ENCODE measurements at regions not wholly inside any gene's neighbourhood (a gene's known extent, or its start where the extent isn't known, plus 50 kb on each side); places are given as distances from the start of the nearest gene placed in this dataset.
"Not testable (repeated sequence)": the region's sequence is repeated elsewhere in the genome, so short reads cannot be mapped to it uniquely, and the experiment has no call there.

GRCh38 chrY:18271126-18271525 is 245.5 kb downstream of the CDY2A start:
- not testable (repeated sequence) for H3K27me3 Mint-ChIP-seq, H3K4me3 Mint-ChIP-seq, H3K4me1 Mint-ChIP-seq, H3K9me3 Mint-ChIP-seq, H3K36me3 Mint-ChIP-seq, H3K27ac Mint-ChIP-seq, ATAC-seq

DNA sequence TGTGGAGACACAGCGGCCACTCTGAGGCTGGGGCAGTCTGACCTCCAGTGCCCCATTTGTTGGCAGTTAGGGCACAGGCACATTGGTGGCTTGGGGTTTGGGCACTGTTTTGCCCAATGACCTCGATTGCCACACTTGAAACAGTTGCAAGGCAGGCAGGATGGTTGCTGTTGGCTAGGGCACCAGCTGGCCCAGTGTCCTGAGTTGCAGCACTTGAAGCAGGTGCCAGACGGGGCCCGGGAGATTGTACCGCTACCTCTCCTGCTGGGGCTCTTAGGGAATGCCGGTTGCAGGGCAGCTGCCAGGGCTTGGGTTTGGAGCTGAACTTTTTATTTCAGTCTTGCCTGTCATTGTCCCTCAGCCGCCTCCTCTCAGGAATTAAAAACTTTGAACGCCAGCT is 252.2 kb upstream of the HSFY1 start:
- H3K27me3 Mint-ChIP-seq: not testable (repeated sequence)

GRCh38 chrY:18298461-18298860 is 248.1 kb upstream of the HSFY1 start:
- not testable (repeated sequence) for H3K27ac Mint-ChIP-seq, H3K27me3 Mint-ChIP-seq, H3K36me3 Mint-ChIP-seq, H3K4me1 Mint-ChIP-seq, ATAC-seq, H3K9me3 Mint-ChIP-seq, H3K4me3 Mint-ChIP-seq

More for the DNA sequence above, 252.2 kb upstream of the HSFY1 start:
- H3K36me3 Mint-ChIP-seq, ATAC-seq, H3K4me1 Mint-ChIP-seq, H3K4me3 Mint-ChIP-seq, H3K9me3 Mint-ChIP-seq, H3K27ac Mint-ChIP-seq: not testable (repeated sequence)

- not testable (repeated sequence) for H3K27me3 Mint-ChIP-seq, H3K36me3 Mint-ChIP-seq, H3K4me1 Mint-ChIP-seq, ATAC-seq, H3K27ac Mint-ChIP-seq, H3K4me3 Mint-ChIP-seq, H3K9me3 Mint-ChIP-seq
Observed at GRCh38 chrY:18306344-18306743, 240.2 kb upstream of the HSFY1 start.

GRCh38 chrY:18311853-18312252 is 234.7 kb upstream of the HSFY1 start:
- H3K4me3 Mint-ChIP-seq, H3K36me3 Mint-ChIP-seq, ATAC-seq, H3K4me1 Mint-ChIP-seq, H3K27ac Mint-ChIP-seq, H3K27me3 Mint-ChIP-seq, H3K9me3 Mint-ChIP-seq: not testable (repeated sequence)

DNA sequence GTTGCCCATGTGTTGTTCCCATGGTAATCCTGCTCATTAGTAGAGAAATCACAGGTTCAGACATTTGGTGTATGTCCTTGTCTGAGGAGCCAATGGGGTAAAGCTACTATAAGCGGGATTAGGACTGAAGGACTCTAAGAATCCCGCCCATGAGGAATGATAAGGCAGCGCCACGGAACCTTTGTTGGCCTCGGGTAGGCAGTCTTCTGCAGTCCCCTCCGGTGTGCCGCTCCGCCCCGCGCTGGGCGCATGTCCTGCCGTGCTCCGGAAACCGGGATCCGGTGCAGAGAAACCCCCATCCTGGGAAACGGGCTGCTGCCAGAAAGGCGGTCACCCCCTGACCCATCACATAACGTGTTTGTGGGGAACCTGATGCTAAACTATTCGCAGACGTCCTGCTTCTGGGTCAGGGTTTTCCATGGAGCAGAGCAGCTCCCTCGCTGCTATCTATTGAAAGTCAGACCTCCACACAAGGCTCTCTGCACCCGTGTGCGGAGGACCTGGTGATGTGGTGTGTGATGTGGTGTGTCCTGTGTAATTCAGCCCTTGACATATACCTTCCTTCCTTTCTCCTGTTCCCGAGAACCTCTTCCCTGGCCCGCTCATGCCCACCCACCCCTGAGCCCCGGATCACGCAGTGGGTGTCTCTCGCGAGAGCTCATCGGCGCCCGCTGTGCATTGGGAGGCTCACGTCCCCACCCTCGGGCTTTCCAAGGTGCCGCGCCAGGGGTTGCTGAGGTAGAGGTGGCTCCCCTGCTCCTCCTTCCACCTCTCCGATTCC is 220.8 kb upstream of the HSFY1 start:
- H3K27ac Mint-ChIP-seq, H3K4me1 Mint-ChIP-seq, H3K4me3 Mint-ChIP-seq, H3K27me3 Mint-ChIP-seq, H3K9me3 Mint-ChIP-seq, H3K36me3 Mint-ChIP-seq: not testable (repeated sequence)
- peak; percentile 41 for ATAC-seq

DNA sequence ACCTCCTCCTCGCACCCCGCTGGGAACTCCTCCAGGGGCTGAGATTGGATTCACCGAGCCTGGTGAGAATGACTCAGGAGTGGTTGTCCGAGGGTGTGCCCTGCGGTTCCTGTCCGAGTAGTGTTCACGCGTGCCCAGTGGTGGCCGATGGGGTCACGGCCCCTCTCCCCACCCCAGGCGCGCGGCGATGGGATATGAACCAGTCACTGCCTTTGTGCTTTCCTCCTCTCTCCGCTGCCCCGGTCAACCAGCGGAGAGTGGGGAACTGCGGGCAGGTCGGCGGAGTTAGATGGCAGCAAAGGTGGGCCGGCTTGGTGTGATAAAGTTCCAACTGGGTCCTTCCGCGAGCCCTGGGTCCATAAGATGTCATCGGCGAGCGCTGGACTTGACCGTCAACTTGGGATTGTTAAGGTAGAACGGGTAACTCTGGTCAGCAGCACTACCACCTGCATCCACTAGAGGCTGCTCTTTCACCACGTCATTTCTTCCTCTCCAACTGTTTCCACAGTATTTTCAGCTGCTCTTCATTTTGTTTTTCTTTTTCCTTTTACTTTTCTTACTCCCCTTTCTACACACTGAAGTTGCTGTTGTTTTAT is 220.1 kb upstream of the HSFY1 start:
- not testable (repeated sequence) for H3K4me3 Mint-ChIP-seq, H3K9me3 Mint-ChIP-seq, H3K4me1 Mint-ChIP-seq, H3K27me3 Mint-ChIP-seq, H3K27ac Mint-ChIP-seq, ATAC-seq, H3K36me3 Mint-ChIP-seq

GRCh38 chrY:18342496-18342895 is 204.0 kb upstream of the HSFY1 start:
- not testable (repeated sequence) for H3K27me3 Mint-ChIP-seq, H3K4me3 Mint-ChIP-seq, H3K9me3 Mint-ChIP-seq, H3K27ac Mint-ChIP-seq, ATAC-seq, H3K36me3 Mint-ChIP-seq, H3K4me1 Mint-ChIP-seq
